Lower lobe of right lung (tissue), 2 donors: ENCODE measurements at regions not wholly inside any gene's neighbourhood (a gene's known extent, or its start where the extent isn't known, plus 50 kb on each side); places are given as distances from the start of the nearest gene placed in this dataset.

ENCODE experiments used
- ATAC-seq, 2 donors: fragments of 200-7000 bp; cut with Tn5 transposase; one replicate each; pipeline ENCODE4 v1.9.1; 2020 to 2022; ENCODE audit warnings: mild to moderate bottlenecking in 2 of 2, moderate library complexity in 2 of 2
- DNase-seq: peaks from one replicate; pipeline ENCODE4 v3.0.0-alpha.2; 2020
- H3K27ac ChIP-seq: fragments of 200-600 bp; one replicate; pipeline ENCODE4 v1.8.0; 2022
- H3K27me3 ChIP-seq: fragments of 200-600 bp; one replicate; pipeline ENCODE4 v1.8.0; 2022; ENCODE audit warnings: low read depth
- H3K36me3 ChIP-seq: fragments of 200-600 bp; one replicate; pipeline ENCODE4 v1.8.0; 2022; ENCODE audit warnings: mild to moderate bottlenecking
- H3K4me1 ChIP-seq: fragments of 200-600 bp; one replicate; pipeline ENCODE4 v1.8.0; 2022
- H3K4me3 ChIP-seq: fragments of 200-600 bp; one replicate; pipeline ENCODE4 v1.8.0; 2022; ENCODE audit warnings: mild to moderate bottlenecking
- H3K9me3 ChIP-seq: fragments of 200-600 bp; one replicate; pipeline ENCODE4 v1.8.0; 2022
- CTCF ChIP-seq: fragments of 200-600 bp; IDR thresholded peaks from one replicate; pipeline ENCODE4 v1.8.0; 2022; ENCODE audit warnings: antibody characterized with exemption, mild to moderate bottlenecking
- intact Hi-C: fragments of 100-400 bp; cut with DNase I; formaldehyde crosslinking; loops from one replicate; pipeline ENCODE4 v1.11.0; 2022
- donor health status: DM: no; HTN: yes; CAD: no; lungs with severe emphysema.

- H3K36me3 ChIP-seq: no peaks in the 10 kb centered on the region
- no peak for ATAC-seq
- no peak for DNase-seq
- H3K4me1 ChIP-seq: no peaks in the 10 kb centered on the region
- H3K4me3 ChIP-seq: no peak overlapping the region
- intact Hi-C loops: no loop called here
- no peak overlapping the region for H3K27ac ChIP-seq
- H3K27me3 ChIP-seq: no peaks in the 10 kb centered on the region
- no peaks in the 10 kb centered on the region for H3K9me3 ChIP-seq
- no peak for TF ChIP-seq CTCF
Measured at GRCh38 chr14:42222924-42223471, 616.3 kb downstream of the LRFN5 start.

- intact Hi-C loops: no loop called here
- ATAC-seq: no peak
- DNase-seq: no peak
Measured at GRCh38 chr14:42214981-42215491, 608.4 kb downstream of the LRFN5 start.

GRCh38 chr14:42200957-42201356, 594.3 kb downstream of the LRFN5 start:
- TF ChIP-seq CTCF: no peak
- no peak overlapping the region for H3K27ac ChIP-seq

More at GRCh38 chr14:42214981-42215491, 608.4 kb downstream of the LRFN5 start:
- H3K36me3 ChIP-seq: no peaks in the 10 kb centered on the region
- H3K4me1 ChIP-seq: no peaks in the 10 kb centered on the region
- H3K4me3 ChIP-seq: no peak overlapping the region
- H3K27ac ChIP-seq: no peak overlapping the region
- no peaks in the 10 kb centered on the region for H3K9me3 ChIP-seq
- H3K27me3 ChIP-seq: no peaks in the 10 kb centered on the region
- TF ChIP-seq CTCF: no peak

GRCh38 chr14:42198010-42198409, 591.3 kb downstream of the LRFN5 start:
- Histone ChIP-seq H3K27me3 (no peaks in the 10 kb centered on the region), H3K4me1 (no peaks in the 10 kb centered on the region), H3K4me3 (no peak overlapping the region), H3K27ac (no peak overlapping the region), H3K36me3 (no peaks in the 10 kb centered on the region), H3K9me3 (no peaks in the 10 kb centered on the region)
- no peak for ATAC-seq
- TF ChIP-seq CTCF: no peak
- intact Hi-C loops: no loop called here
- DNase-seq: no peak

More at GRCh38 chr14:42200957-42201356, 594.3 kb downstream of the LRFN5 start:
- Histone ChIP-seq H3K4me1 (no peaks in the 10 kb centered on the region), H3K36me3 (no peaks in the 10 kb centered on the region), H3K27me3 (no peaks in the 10 kb centered on the region), H3K9me3 (no peaks in the 10 kb centered on the region), H3K4me3 (no peak overlapping the region)
- no peak for DNase-seq
- ATAC-seq: no peak
- intact Hi-C loops: no loop called here

GRCh38 chr14:42192738-42193653, 586.3 kb downstream of the LRFN5 start:
- ATAC-seq (no peak), DNase-seq (no peak)
- H3K36me3 ChIP-seq: no peaks in the 10 kb centered on the region

More at GRCh38 chr14:42192738-42193653, 586.3 kb downstream of the LRFN5 start:
- Histone ChIP-seq H3K9me3 (no peaks in the 10 kb centered on the region), H3K4me3 (no peak overlapping the region), H3K27me3 (no peaks in the 10 kb centered on the region), H3K27ac (no peak overlapping the region), H3K4me1 (no peaks in the 10 kb centered on the region)
- intact Hi-C loops: no loop called here
- no peak for TF ChIP-seq CTCF
